ENCODE measurements at regions not wholly inside any gene's neighbourhood (a gene's known extent, or its start where the extent isn't known, plus 50 kb on each side); places are given as distances from the start of the nearest gene placed in this dataset.

- Histone ChIP-seq H3K4me3 (no peak overlapping the region), H3K9me3 (no peaks in the 10 kb centered on the region), H3K27ac (no peak overlapping the region), H3K27me3 (no peaks in the 10 kb centered on the region), H3K36me3 (no peaks in the 10 kb centered on the region), H3K4me1 (ENCODE audit: insufficient read depth) (no peaks in the 10 kb centered on the region)
- DNase-seq = no peak
- WGBS, 3 donors = 83 to 87% (median 85%) methylated on average over 4 of the region's 4 CpGs
- intact Hi-C loops (cut with DNase I) = no loop called here
- TF ChIP-seq EP300 (IDR thresholded peaks at IDR 0.05) (no peak), POLR2A (IDR thresholded peaks at IDR 0.05) (no peak), CTCF (IDR thresholded peaks at IDR 0.05) (no peak)
Measured at GRCh38 chr10:10437886-10438285, 579.8 kb upstream of the CELF2 start.

DNA sequence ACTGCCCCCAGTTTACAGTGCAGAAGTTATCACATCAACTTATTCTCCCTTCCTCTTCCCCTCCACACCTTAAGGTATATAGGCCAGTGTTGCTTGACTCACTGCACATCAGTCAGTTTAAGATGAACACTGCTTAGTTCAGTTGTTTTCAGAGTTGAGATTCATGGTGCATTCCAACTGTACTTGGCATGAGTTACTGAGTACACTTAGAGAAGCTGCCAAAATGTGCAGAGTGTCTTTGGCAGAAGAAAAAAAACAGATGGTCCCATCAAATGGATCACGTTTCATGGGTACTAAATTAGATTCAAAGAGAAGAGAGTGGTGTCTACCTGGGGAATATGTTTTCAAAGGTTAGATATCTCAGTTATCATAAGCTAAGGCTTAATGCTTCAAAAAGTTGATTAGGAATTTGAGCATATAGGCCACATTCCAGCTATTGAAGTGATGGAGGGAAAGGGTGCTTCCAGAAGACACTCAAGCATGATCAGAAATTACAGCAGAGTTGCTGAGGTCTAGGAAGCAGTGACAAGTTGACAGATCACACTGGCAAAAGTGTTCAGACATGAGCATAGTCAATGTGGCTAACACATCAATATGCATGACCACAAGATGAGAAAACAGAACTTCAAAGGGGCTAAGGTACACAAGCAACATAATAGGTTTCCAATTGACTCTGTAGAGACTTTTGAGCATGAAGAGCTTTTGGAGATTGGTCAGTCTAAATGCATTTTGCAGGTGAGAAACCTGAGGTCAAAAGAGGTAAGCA, 579.2 kb upstream of the CELF2 start:
- WGBS, 3 donors = 9 to 10% (median 9%) methylated on average over 1 of the region's 1 CpG
- Histone ChIP-seq H3K36me3 (no peaks in the 10 kb centered on the region), H3K4me3 (no peak overlapping the region), H3K27me3 (no peaks in the 10 kb centered on the region), H3K27ac (no peak overlapping the region), H3K4me1 (ENCODE audit: insufficient read depth) (no peaks in the 10 kb centered on the region), H3K9me3 (no peaks in the 10 kb centered on the region)
- no peak for TF ChIP-seq EP300 (IDR thresholded peaks at IDR 0.05)
- TF ChIP-seq POLR2A (IDR thresholded peaks at IDR 0.05) = no peak
- no peak for TF ChIP-seq CTCF (IDR thresholded peaks at IDR 0.05)
- DNase-seq = no peak
- intact Hi-C loops (cut with DNase I) = no loop called here

- WGBS, 3 donors = 88 to 95% (median 90%) methylated on average over 2 of the region's 2 CpGs
- no peaks in the 10 kb centered on the region for H3K36me3 ChIP-seq
Measured at GRCh38 chr10:10456856-10457255, 560.8 kb upstream of the CELF2 start.

DNA sequence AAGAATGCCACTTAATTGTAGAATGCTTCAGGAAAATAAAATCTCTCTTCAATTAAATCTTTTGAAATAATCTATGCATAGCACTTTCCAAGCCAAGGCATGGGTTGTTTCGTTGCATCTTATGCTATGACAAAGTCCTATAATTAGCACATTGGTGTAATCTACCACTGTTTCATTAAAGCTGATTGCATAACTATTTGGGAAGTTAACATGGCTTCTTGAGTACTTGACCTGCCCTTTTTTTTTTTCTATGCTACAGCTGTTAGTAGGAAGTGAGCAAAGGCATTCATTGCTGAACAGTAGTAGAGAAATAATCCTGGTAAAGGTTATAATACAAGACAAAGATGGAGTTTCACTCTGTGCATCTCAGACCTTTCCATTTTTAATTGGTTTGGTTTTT, 557.2 kb upstream of the CELF2 start:
- TF ChIP-seq POLR2A (IDR thresholded peaks at IDR 0.05) (no peak), CTCF (IDR thresholded peaks at IDR 0.05) (no peak), EP300 (IDR thresholded peaks at IDR 0.05) (no peak)
- no peaks in the 10 kb centered on the region for H3K36me3 ChIP-seq
- no peak overlapping the region for H3K4me3 ChIP-seq
- H3K27me3 ChIP-seq = no peaks in the 10 kb centered on the region
- 43 to 64% (median 52%) methylated on average over 1 of the region's 1 CpG for WGBS, 3 donors
- no peak overlapping the region for H3K27ac ChIP-seq
- intact Hi-C loops (cut with DNase I) = no loop called here
- no peak for DNase-seq
- H3K9me3 ChIP-seq = no peaks in the 10 kb centered on the region
- H3K4me1 ChIP-seq (ENCODE audit: insufficient read depth) = no peaks in the 10 kb centered on the region

More at GRCh38 chr10:10456856-10457255, 560.8 kb upstream of the CELF2 start:
- intact Hi-C loops (cut with DNase I) = no loop called here
- DNase-seq = no peak
- Histone ChIP-seq H3K4me1 (ENCODE audit: insufficient read depth) (no peaks in the 10 kb centered on the region), H3K27ac (no peak overlapping the region), H3K4me3 (no peak overlapping the region), H3K9me3 (no peaks in the 10 kb centered on the region), H3K27me3 (no peaks in the 10 kb centered on the region)
- TF ChIP-seq POLR2A (IDR thresholded peaks at IDR 0.05) (no peak), CTCF (IDR thresholded peaks at IDR 0.05) (no peak), EP300 (IDR thresholded peaks at IDR 0.05) (no peak)
